GM21723 (cell line): ENCODE measurements at regions not wholly inside any gene's neighbourhood (a gene's known extent, or its start where the extent isn't known, plus 50 kb on each side); places are given as distances from the start of the nearest gene placed in this dataset.

Experiments used
- ATAC-seq: cut with Tn5 transposase; IDR thresholded peaks from one replicate; pipeline ENCODE4 v1.9.1; 2021; ENCODE audit warnings: mild to moderate bottlenecking, moderate library complexity; ENCODE audit not compliant: unreplicated experiment

- no peak for ATAC-seq
Observed at GRCh38 chr9:107542411-107543157, 53.0 kb upstream of the KLF4 start.

GRCh38 chr9:107541523-107541922 is 52.0 kb upstream of the KLF4 start:
- no peak for ATAC-seq

GRCh38 chr9:107540164-107540561 is 50.6 kb upstream of the KLF4 start:
- ATAC-seq = no peak

DNA sequence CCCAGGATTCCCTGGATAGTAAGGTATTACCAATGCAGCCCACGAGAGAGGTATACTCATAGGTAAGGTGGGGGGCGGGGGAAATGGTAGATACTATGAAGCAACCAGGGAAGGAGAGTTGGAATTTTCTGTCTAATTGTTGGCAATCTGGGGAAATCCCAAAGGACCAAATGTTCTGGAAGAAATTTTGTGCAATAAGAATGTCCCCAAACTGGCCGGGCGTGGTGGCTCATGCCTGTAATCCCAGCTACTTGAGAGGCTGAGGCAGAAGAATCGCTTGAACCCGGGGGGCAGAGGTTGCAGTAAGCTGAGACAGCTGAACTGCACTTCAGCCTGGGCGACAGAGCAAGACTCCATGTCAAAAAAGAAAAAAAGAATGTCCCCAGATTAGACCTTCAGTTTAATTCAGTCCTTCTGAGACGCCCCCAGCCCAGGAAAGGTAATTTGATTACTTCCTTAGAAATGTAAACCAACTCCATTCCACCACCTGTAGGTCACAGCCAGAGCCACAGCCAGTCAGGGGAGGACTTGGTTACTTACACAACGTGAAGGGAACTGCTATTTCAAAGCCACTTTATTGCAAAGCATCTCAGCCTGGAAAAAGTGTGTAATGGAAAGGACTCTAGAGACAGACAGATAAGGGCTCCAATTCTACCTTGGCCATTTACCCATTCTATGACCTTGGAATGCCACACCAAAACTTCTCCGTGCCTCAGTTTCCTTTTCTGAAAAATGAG is 50.0 kb upstream of the KLF4 start:
- ATAC-seq = no peak
